Body of pancreas (tissue), 4 donors: ENCODE measurements at regions not wholly inside any gene's neighbourhood (a gene's known extent, or its start where the extent isn't known, plus 50 kb on each side); places are given as distances from the start of the nearest gene placed in this dataset.
"Not testable (repeated sequence)": the region's sequence is repeated elsewhere in the genome, so short reads cannot be mapped to it uniquely, and the experiment has no call there.

Experiments used
- ATAC-seq: fragments of 150-250 bp; one replicate; pipeline ENCODE4 v1.9.1; 2016
- DNase-seq, 4 donors: peaks; one replicate each; pipeline ENCODE4 v3.0.0-alpha.2; 2019
- H3K27ac ChIP-seq, 4 donors: fragments of 200-600 bp; sonication (generic); 1 replicate in 3 of 4; 2 replicates in 1 of 4; pipeline versions ENCODE4 v1.5.1 to v1.6.1; 2016 to 2019; ENCODE audit warnings: mild to moderate bottlenecking in 1 of 4, mixed read lengths in 1 of 4, moderate library complexity in 1 of 4
- H3K27me3 ChIP-seq, 2 donors: fragments of 200-600 bp; sonication (generic); one replicate each; pipeline ENCODE4 v1.6.0; 2016; ENCODE audit warnings: mild to moderate bottlenecking in 1 of 2
- H3K36me3 ChIP-seq, 2 donors: fragments of 200-600 bp; sonication (generic); replicated peaks in 1 of 2; 2 replicates each; pipeline ENCODE4 v1.5.1; 2016; ENCODE audit warnings: low read depth in 2 of 2; ENCODE audit not compliant: insufficient read depth in 1 of 2
- H3K4me1 ChIP-seq: fragments of 200-600 bp; sonication (generic); one replicate; pipeline ENCODE4 v1.6.0; 2016
- H3K4me3 ChIP-seq, 2 donors: fragments of 200-600 bp; sonication (generic); 1 replicate in 1 of 2; 2 replicates in 1 of 2; pipeline ENCODE4 v1.5.1; 2016 to 2019
- H3K9me3 ChIP-seq, 3 donors: fragments of 200-600 bp; sonication (generic); 1 replicate in 2 of 3; 2 replicates in 1 of 3; pipeline ENCODE4 v1.5.1; 2016
- POLR2A ChIP-seq, 3 donors: fragments of 450-650 bp; IDR thresholded peaks; one replicate each; pipeline ENCODE4 v1.6.1; 2016; ENCODE audit warnings: antibody characterized with exemption in 3 of 3, mild to moderate bottlenecking in 2 of 3
- WGBS, 2 donors: methylation state at CpG; one replicate each; pipeline ENCODE4 v1.1.5; 2017; 5-methylcytosine and 5-hydroxymethylcytosine counted together
- intact Hi-C: fragments of 100-400 bp; cut with DNase I; formaldehyde crosslinking; loops from one replicate; pipeline ENCODE4 v1.15.1; 2023
- TF ChIP-seq, protein P1 (sequence below), 7 experiments: fragments of 450-650 bp in 4 of 7; fragments of 200-600 bp in 3 of 7; sonication (generic) in 3 of 7; IDR thresholded peaks; one replicate each; pipeline ENCODE4 v1.5.1; 2016 to 2019; ENCODE audit warnings: antibody characterized with exemption in 7 of 7

GRCh38 chr7:13126347-13126746 is 438.9 kb downstream of the ARL4A start:
- Histone ChIP-seq H3K9me3 (peaks cover 0 to 4% (median 0%) of the 10 kb centered on the region in 3 donors), H3K27ac (no peak overlapping the region), H3K4me3 (no peak overlapping the region), H3K4me1 (no peaks in the 10 kb centered on the region), H3K36me3 (no peaks in the 10 kb centered on the region), H3K27me3 (no peaks in the 10 kb centered on the region)
- no peak for TF ChIP-seq POLR2A (IDR thresholded peaks at IDR 0.05)
- TF ChIP-seq, protein P1, sequence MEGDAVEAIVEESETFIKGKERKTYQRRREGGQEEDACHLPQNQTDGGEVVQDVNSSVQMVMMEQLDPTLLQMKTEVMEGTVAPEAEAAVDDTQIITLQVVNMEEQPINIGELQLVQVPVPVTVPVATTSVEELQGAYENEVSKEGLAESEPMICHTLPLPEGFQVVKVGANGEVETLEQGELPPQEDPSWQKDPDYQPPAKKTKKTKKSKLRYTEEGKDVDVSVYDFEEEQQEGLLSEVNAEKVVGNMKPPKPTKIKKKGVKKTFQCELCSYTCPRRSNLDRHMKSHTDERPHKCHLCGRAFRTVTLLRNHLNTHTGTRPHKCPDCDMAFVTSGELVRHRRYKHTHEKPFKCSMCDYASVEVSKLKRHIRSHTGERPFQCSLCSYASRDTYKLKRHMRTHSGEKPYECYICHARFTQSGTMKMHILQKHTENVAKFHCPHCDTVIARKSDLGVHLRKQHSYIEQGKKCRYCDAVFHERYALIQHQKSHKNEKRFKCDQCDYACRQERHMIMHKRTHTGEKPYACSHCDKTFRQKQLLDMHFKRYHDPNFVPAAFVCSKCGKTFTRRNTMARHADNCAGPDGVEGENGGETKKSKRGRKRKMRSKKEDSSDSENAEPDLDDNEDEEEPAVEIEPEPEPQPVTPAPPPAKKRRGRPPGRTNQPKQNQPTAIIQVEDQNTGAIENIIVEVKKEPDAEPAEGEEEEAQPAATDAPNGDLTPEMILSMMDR (IDR thresholded peaks at IDR 0.05): no peak
- intact Hi-C loops: no loop called here
- DNase-seq (no peak), ATAC-seq (no peak)
- 51% methylated on average over 5 of the region's 5 CpGs; no CpG with 5 or more reads in 1 of the 2 donors for WGBS, 2 donors

GRCh38 chr7:13130321-13130720 is 442.9 kb downstream of the ARL4A start:
- Histone ChIP-seq H3K4me1 (no peaks in the 10 kb centered on the region), H3K4me3 (no peak overlapping the region), H3K9me3 (no peaks in the 10 kb centered on the region), H3K27me3 (no peaks in the 10 kb centered on the region), H3K36me3 (no peaks in the 10 kb centered on the region), H3K27ac (no peak overlapping the region)
- WGBS, 2 donors: 75 to 76% methylated on average over 4 of the region's 4 CpGs
- DNase-seq: no peak
- intact Hi-C loops: no loop called here
- TF ChIP-seq, protein P1 (IDR thresholded peaks at IDR 0.05): no peak
- no peak for TF ChIP-seq POLR2A (IDR thresholded peaks at IDR 0.05)
- ATAC-seq: no peak

GRCh38 chr7:13130906-13131305 is 443.5 kb downstream of the ARL4A start:
- H3K27me3 ChIP-seq: not testable (repeated sequence)
- 92 to 96% methylated on average over 3 of the region's 3 CpGs for WGBS, 2 donors

GRCh38 chr7:13132314-13132713 is 444.9 kb downstream of the ARL4A start:
- H3K4me3 ChIP-seq: no peak overlapping the region
- no peak for TF ChIP-seq POLR2A (IDR thresholded peaks at IDR 0.05)
- TF ChIP-seq, protein P1 (IDR thresholded peaks at IDR 0.05): no peak
- H3K27me3 ChIP-seq: no peaks in the 10 kb centered on the region
- no peak for ATAC-seq
- no peaks in the 10 kb centered on the region for H3K9me3 ChIP-seq
- H3K4me1 ChIP-seq: no peaks in the 10 kb centered on the region
- intact Hi-C loops: no loop called here
- no peak overlapping the region for H3K27ac ChIP-seq
- no peak for DNase-seq
- no peaks in the 10 kb centered on the region for H3K36me3 ChIP-seq

More at GRCh38 chr7:13130906-13131305, 443.5 kb downstream of the ARL4A start:
- H3K27ac ChIP-seq, DNase-seq, H3K4me1 ChIP-seq, intact Hi-C loops, ATAC-seq, H3K9me3 ChIP-seq, H3K36me3 ChIP-seq, H3K4me3 ChIP-seq: not testable (repeated sequence)

GRCh38 chr7:13136345-13136744 is 448.9 kb downstream of the ARL4A start:
- DNase-seq, ATAC-seq, H3K9me3 ChIP-seq, H3K27ac ChIP-seq, H3K4me3 ChIP-seq, intact Hi-C loops, H3K36me3 ChIP-seq, H3K4me1 ChIP-seq, H3K27me3 ChIP-seq: not testable (repeated sequence)
- WGBS, 2 donors: 88 to 91% methylated on average over 6 of the region's 6 CpGs

DNA sequence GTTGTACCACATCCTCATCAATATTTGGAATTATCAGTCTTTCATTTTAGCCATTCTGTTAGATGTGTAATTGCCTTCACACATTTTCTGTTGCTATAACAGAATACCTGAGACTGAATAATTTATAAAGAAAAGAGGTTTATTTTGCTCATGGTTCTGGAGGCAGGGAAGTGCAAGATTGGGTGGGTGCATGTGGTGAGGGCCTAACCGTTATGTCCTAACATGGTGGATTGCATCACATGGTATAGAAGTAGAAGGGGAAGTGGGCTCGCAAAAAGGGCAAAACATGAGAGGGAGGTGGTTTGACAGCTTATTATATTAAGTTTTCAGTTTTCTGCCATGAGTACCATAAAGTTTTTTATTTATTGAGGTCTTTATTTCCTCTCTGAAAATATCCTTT is 452.0 kb downstream of the ARL4A start:
- peaks cover 3% of the 10 kb centered on the region for H3K4me1 ChIP-seq
- TF ChIP-seq POLR2A (IDR thresholded peaks at IDR 0.05): no peak
- TF ChIP-seq, protein P1 (IDR thresholded peaks at IDR 0.05): no peak
- ATAC-seq (no peak), DNase-seq (no peak)
- no peaks in the 10 kb centered on the region for H3K36me3 ChIP-seq
- no peaks in the 10 kb centered on the region for H3K9me3 ChIP-seq
- H3K27me3 ChIP-seq: no peaks in the 10 kb centered on the region
- H3K4me3 ChIP-seq: no peak overlapping the region
- intact Hi-C loops: no loop called here
- 82 to 94% methylated on average over 2 of the region's 2 CpGs for WGBS, 2 donors
- H3K27ac ChIP-seq: no peak overlapping the region
